Mesothelial cell of epicardium (in vitro differentiated cells): ENCODE measurements at regions not wholly inside any gene's neighbourhood (a gene's known extent, or its start where the extent isn't known, plus 50 kb on each side); places are given as distances from the start of the nearest gene placed in this dataset.

Experiments used
- DNase-seq, 2 experiments: peaks; one replicate each; pipeline ENCODE4 v3.0.0; 2021; ENCODE audit warnings: low spot score in 2 of 2; ENCODE audit not compliant: unreplicated experiment in 2 of 2
- H3K27ac Mint-ChIP-seq: 2 replicates; pipeline ENCODE4 v1.8.0; 2021; ENCODE audit warnings: mixed read lengths
- H3K27me3 Mint-ChIP-seq: 2 replicates; pipeline ENCODE4 v1.8.0; 2021; ENCODE audit warnings: low read depth, mixed read lengths
- H3K36me3 Mint-ChIP-seq: 2 replicates; pipeline ENCODE4 v1.8.0; 2021; ENCODE audit warnings: mixed read lengths
- H3K4me1 Mint-ChIP-seq: 2 replicates; pipeline ENCODE4 v1.8.0; 2021; ENCODE audit warnings: mixed read lengths
- H3K4me3 Mint-ChIP-seq: 2 replicates; pipeline ENCODE4 v1.8.0; 2021; ENCODE audit warnings: mild to moderate bottlenecking, moderate library complexity, mixed read lengths
- H3K9me3 Mint-ChIP-seq: 2 replicates; pipeline ENCODE4 v1.8.0; 2021; ENCODE audit warnings: mixed read lengths
- CTCF ChIP-seq: fragments of 200-600 bp; sonication (generic); IDR thresholded peaks from one replicate; pipeline ENCODE4 v1.5.0; 2021; ENCODE audit warnings: antibody characterized with exemption; ENCODE audit not compliant: unreplicated experiment

- H3K4me1 Mint-ChIP-seq: peaks cover 14% of the 10 kb centered on the region
- no peak for DNase-seq
- no peak overlapping the region for H3K27ac Mint-ChIP-seq
- H3K36me3 Mint-ChIP-seq: no peaks in the 10 kb centered on the region
- no peak for TF ChIP-seq CTCF
- no peak overlapping the region for H3K4me3 Mint-ChIP-seq
- peaks cover 48% of the 10 kb centered on the region for H3K9me3 Mint-ChIP-seq
- peaks cover 3% of the 10 kb centered on the region for H3K27me3 Mint-ChIP-seq
These were observed 82.7 kb upstream of the SELENOK start for GRCh38 chr3:53974324-53974723.

- Mint-ChIP-seq H3K27ac (no peak overlapping the region), H3K9me3 (peaks cover 48% of the 10 kb centered on the region), H3K4me3 (no peak overlapping the region), H3K4me1 (peaks cover 14% of the 10 kb centered on the region), H3K36me3 (no peaks in the 10 kb centered on the region), H3K27me3 (peaks cover 3% of the 10 kb centered on the region)
- DNase-seq: no peak
- no peak for TF ChIP-seq CTCF
These were observed 82.2 kb upstream of the SELENOK start for GRCh38 chr3:53973905-53974304.

GRCh38 chr3:53970661-53971060 is 79.0 kb upstream of the SELENOK start:
- Mint-ChIP-seq H3K9me3 (peaks cover 50% of the 10 kb centered on the region), H3K27ac (no peak overlapping the region), H3K4me1 (no peaks in the 10 kb centered on the region), H3K36me3 (peaks cover 2% of the 10 kb centered on the region), H3K27me3 (no peaks in the 10 kb centered on the region), H3K4me3 (no peak overlapping the region)
- no peak for TF ChIP-seq CTCF
- no peak for DNase-seq

GRCh38 chr3:53969086-53969485 is 77.4 kb upstream of the SELENOK start:
- Mint-ChIP-seq H3K36me3 (peaks cover 2% of the 10 kb centered on the region), H3K27ac (no peak overlapping the region), H3K4me1 (no peaks in the 10 kb centered on the region), H3K27me3 (no peaks in the 10 kb centered on the region), H3K4me3 (no peak overlapping the region), H3K9me3 (peaks cover 44% of the 10 kb centered on the region)
- DNase-seq: no peak
- no peak for TF ChIP-seq CTCF

GRCh38 chr3:53965291-53965690 is 73.6 kb upstream of the SELENOK start:
- Mint-ChIP-seq H3K4me1 (no peaks in the 10 kb centered on the region), H3K36me3 (peaks cover 2% of the 10 kb centered on the region), H3K4me3 (no peak overlapping the region), H3K9me3 (peaks cover 25% of the 10 kb centered on the region), H3K27ac (no peak overlapping the region), H3K27me3 (peaks cover 8% of the 10 kb centered on the region)
- DNase-seq: no peak
- no peak for TF ChIP-seq CTCF

GRCh38 chr3:53957831-53958230 is 66.2 kb upstream of the SELENOK start:
- H3K4me1 Mint-ChIP-seq: peaks cover 2% of the 10 kb centered on the region
- H3K36me3 Mint-ChIP-seq: no peaks in the 10 kb centered on the region
- DNase-seq: no peak
- no peak overlapping the region for H3K4me3 Mint-ChIP-seq
- peaks cover 34% of the 10 kb centered on the region for H3K27me3 Mint-ChIP-seq
- no peak overlapping the region for H3K27ac Mint-ChIP-seq
- TF ChIP-seq CTCF: no peak
- H3K9me3 Mint-ChIP-seq: peaks cover 16% of the 10 kb centered on the region
